Nephron progenitor cell (in vitro differentiated cells): ENCODE measurements at regions not wholly inside any gene's neighbourhood (a gene's known extent, or its start where the extent isn't known, plus 50 kb on each side); places are given as distances from the start of the nearest gene placed in this dataset.
"Not testable (repeated sequence)": the region's sequence is repeated elsewhere in the genome, so short reads cannot be mapped to it uniquely, and the experiment has no call there.

Experiments
- DNase-seq: peaks from one replicate; pipeline ENCODE4 v3.0.0; 2021
- H3K27ac Mint-ChIP-seq: 2 replicates; pipeline ENCODE4 v1.8.0; 2021; ENCODE audit warnings: mild to moderate bottlenecking, moderate library complexity, mixed read lengths
- H3K27me3 Mint-ChIP-seq: 2 replicates; pipeline ENCODE4 v1.8.0; 2021; ENCODE audit warnings: mild to moderate bottlenecking, low read depth, mixed read lengths; ENCODE audit not compliant: poor library complexity
- H3K36me3 Mint-ChIP-seq: 2 replicates; pipeline ENCODE4 v1.8.0; 2021; ENCODE audit warnings: low read depth, mixed read lengths
- H3K4me1 Mint-ChIP-seq: 2 replicates; pipeline ENCODE4 v1.8.0; 2021; ENCODE audit warnings: mixed read lengths
- H3K4me3 Mint-ChIP-seq: 2 replicates; pipeline ENCODE4 v1.8.0; 2021; ENCODE audit warnings: mild to moderate bottlenecking, moderate library complexity, mixed read lengths
- H3K9me3 Mint-ChIP-seq: 2 replicates; pipeline ENCODE4 v1.8.0; 2021; ENCODE audit warnings: mild to moderate bottlenecking, moderate library complexity, mixed read lengths
- CTCF ChIP-seq: fragments of 200-600 bp; sonication (generic); IDR thresholded peaks from 2 replicates; pipeline ENCODE4 v1.5.0; 2021; ENCODE audit warnings: antibody characterized with exemption

- no peaks in the 10 kb centered on the region for H3K9me3 Mint-ChIP-seq
- no peak for DNase-seq
- no peak for TF ChIP-seq CTCF
Measured at GRCh38 chr4:116005037-116005805, 891.8 kb upstream of the NDST4 start.

DNA sequence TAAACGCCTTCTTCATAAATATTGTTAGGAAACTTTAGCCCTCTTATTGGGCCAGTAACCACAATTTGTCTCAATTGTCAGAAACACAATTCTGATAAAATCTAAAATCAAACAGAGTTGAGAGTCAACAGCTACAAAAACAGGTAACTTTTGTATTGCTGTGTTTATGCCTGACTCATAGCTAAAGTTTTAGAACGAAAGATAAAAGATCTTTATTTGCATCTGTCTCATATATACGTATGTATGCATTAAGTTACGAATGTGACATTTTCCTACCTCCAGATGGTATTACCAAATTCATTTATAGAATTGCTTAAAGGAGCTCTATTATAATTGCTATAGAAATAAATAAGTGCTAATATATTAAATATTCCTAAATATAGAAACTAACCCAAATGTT, 887.9 kb upstream of the NDST4 start:
- no peak for TF ChIP-seq CTCF
- Mint-ChIP-seq H3K36me3 (no peaks in the 10 kb centered on the region), H3K9me3 (no peaks in the 10 kb centered on the region), H3K4me3 (no peak overlapping the region), H3K27me3 (peaks cover 2% of the 10 kb centered on the region), H3K4me1 (no peaks in the 10 kb centered on the region), H3K27ac (no peak overlapping the region)
- no peak for DNase-seq

More at GRCh38 chr4:116005037-116005805, 891.8 kb upstream of the NDST4 start:
- no peak overlapping the region for H3K4me3 Mint-ChIP-seq
- H3K27me3 Mint-ChIP-seq, result no peaks in the 10 kb centered on the region
- H3K4me1 Mint-ChIP-seq, result no peaks in the 10 kb centered on the region
- no peak overlapping the region for H3K27ac Mint-ChIP-seq
- H3K36me3 Mint-ChIP-seq, result no peaks in the 10 kb centered on the region

GRCh38 chr4:115986573-115986972, 873.2 kb upstream of the NDST4 start:
- TF ChIP-seq CTCF, result no peak
- Mint-ChIP-seq H3K4me3 (no peak overlapping the region), H3K27me3 (no peaks in the 10 kb centered on the region), H3K36me3 (no peaks in the 10 kb centered on the region), H3K27ac (peak overlapping the region; percentile 64), H3K9me3 (peaks cover 4% of the 10 kb centered on the region), H3K4me1 (no peaks in the 10 kb centered on the region)
- DNase-seq, result no peak

DNA sequence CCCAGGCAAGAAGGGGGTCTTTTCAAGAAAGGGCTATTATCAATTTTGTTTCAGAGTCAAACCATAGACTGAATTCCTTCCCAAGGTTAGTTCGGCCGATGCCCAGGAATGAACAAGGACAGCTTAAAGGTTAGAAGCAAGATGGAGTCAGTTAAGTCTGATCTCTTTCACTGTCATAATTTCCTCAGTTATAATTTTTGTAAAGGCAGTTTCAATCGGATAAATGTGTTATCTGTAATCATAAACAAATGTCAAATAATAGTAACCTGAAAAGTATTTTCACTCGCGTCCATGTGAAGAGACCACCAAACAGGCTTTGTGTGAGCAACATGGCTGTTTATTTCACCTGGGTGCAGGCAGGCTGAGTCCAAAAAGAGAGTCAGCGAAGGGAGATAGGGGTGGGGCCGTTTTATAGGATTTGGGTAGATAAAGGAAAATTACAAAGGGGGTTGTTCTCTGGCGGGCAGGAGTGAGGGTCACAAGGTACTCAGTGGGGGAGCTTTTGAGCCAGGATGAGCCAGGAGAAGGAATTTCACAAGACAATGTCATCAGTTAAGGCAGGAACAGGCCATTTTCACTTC, 862.1 kb upstream of the NDST4 start:
- not testable (repeated sequence) for H3K27ac Mint-ChIP-seq, H3K4me1 Mint-ChIP-seq, DNase-seq

DNA sequence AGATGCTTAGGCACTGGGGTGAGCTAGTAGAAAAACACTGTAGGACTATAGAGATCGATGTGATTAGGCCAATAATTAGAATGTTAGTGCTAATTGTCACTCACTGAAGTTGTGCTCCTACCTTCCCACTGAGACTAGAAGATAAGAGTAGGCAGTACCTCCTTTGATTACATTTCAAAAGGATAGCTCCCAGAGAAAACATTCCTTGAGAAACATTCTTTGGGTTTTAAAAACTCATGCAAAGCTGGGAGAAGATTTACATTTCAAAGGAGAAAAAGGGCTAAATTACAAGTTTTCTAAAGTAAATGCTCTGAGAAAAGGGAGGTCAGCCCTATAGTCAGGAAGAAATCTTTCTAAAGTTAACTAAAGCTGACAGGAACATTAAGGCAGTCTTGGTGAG, 860.3 kb upstream of the NDST4 start:
- peaks cover 7% of the 10 kb centered on the region for H3K4me1 Mint-ChIP-seq
- DNase-seq, result no peak
- TF ChIP-seq CTCF, result no peak
- H3K36me3 Mint-ChIP-seq, result no peaks in the 10 kb centered on the region
- H3K27me3 Mint-ChIP-seq, result no peaks in the 10 kb centered on the region
- no peak overlapping the region for H3K4me3 Mint-ChIP-seq
- peak overlapping the region; percentile 83 for H3K27ac Mint-ChIP-seq
- H3K9me3 Mint-ChIP-seq, result peaks cover under 1% of the 10 kb centered on the region

More for the DNA sequence above, 862.1 kb upstream of the NDST4 start:
- H3K36me3 Mint-ChIP-seq, H3K27me3 Mint-ChIP-seq, H3K4me3 Mint-ChIP-seq: not testable (repeated sequence)
- peaks cover 17% of the 10 kb centered on the region for H3K9me3 Mint-ChIP-seq

- no peaks in the 10 kb centered on the region for H3K36me3 Mint-ChIP-seq
- no peak for DNase-seq
- H3K4me3 Mint-ChIP-seq, result no peak overlapping the region
- no peaks in the 10 kb centered on the region for H3K9me3 Mint-ChIP-seq
- no peak for TF ChIP-seq CTCF
- no peaks in the 10 kb centered on the region for H3K27me3 Mint-ChIP-seq
- H3K27ac Mint-ChIP-seq, result no peak overlapping the region
- peaks cover 7% of the 10 kb centered on the region for H3K4me1 Mint-ChIP-seq
Measured at GRCh38 chr4:115972967-115973366, 859.5 kb upstream of the NDST4 start.
